NCI-H510A (cell line): ENCODE measurements at regions not wholly inside any gene's neighbourhood (a gene's known extent, or its start where the extent isn't known, plus 50 kb on each side); places are given as distances from the start of the nearest gene placed in this dataset.

Source experiments
- DNase-seq: peaks from one replicate; lab custom pipeline; 2025; lab: John Stamatoyannopoulos, UW

DNA sequence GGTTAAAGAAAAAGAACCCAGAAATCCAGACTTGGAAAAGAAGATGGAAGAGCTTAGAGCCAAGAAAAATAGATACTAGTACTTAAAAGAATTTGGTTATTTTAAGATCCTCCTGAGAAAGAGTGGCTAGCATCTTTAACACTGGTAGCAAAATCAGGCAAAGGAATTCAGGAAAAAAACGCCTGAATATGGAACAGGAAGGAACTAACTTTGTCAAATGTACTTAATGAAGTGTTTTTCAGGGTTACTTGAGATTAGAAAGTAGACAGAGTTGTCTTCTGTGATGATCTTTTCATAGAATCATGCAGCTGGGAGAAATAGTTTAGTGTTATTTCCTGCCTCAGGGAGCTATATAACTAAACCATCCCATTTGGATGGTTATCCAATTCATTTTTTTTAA is 50.8 kb upstream of the SASH1 start:
- DNase-seq, result no peak
